T-cell (primary cell): ENCODE measurements at regions not wholly inside any gene's neighbourhood (a gene's known extent, or its start where the extent isn't known, plus 50 kb on each side); places are given as distances from the start of the nearest gene placed in this dataset.

Experiments used
- ATAC-seq, 4 experiments: fragments of 200-7000 bp in 3 of 4; fragments of 150-1000 bp in 1 of 4; cut with Tn5 transposase; replicated peaks in 1 of 4; 1 replicate in 3 of 4; 2 replicates in 1 of 4; pipeline ENCODE4 v1.10.0; 2021; ENCODE audit warnings: moderate library complexity in 3 of 4, mild to moderate bottlenecking in 2 of 4, moderate number of reproducible peaks in 1 of 4
- CTCF ChIA-PET, 2 donors: fragments of 300-600 bp; sonication (Branson Sonifier 250); formaldehyde crosslinking; loops; one replicate each; lab custom pipeline; 2022; ENCODE audit warnings: antibody characterized with exemption in 2 of 2; lab: Charles Lee
- POLR2A ChIA-PET, 2 donors: fragments of 300-600 bp; sonication (Branson Sonifier 250); formaldehyde crosslinking; loops; one replicate each; lab custom pipeline; 2022; ENCODE audit warnings: antibody characterized with exemption in 2 of 2; lab: Charles Lee
- DNase-seq, 35 experiments: peaks; one replicate each; pipeline versions ENCODE4 v3.0.0 to v3.0.0-alpha.2; 2013 to 2023
- H3K27ac ChIP-seq: one replicate; pipeline ENCODE4 v1.5.1; 2013; ENCODE audit warnings: low read length
- H3K27me3 ChIP-seq, 2 experiments: replicated peaks in 1 of 2; 1 replicate in 1 of 2; 2 replicates in 1 of 2; pipeline versions ENCODE4 v1.6.1 to v1.7.0; 2013; ENCODE audit warnings: low read length in 1 of 2, mixed read lengths in 1 of 2; ENCODE audit not compliant: control insufficient read depth in 2 of 2, insufficient read depth in 2 of 2; ENCODE audit errors: extremely low read depth in 1 of 2
- H3K36me3 ChIP-seq, 2 donors: 1 replicate in 1 of 2; 2 replicates in 1 of 2; pipeline versions ENCODE4 v1.6.1 to v1.7.0; 2013; ENCODE audit warnings: low read length in 1 of 2; ENCODE audit not compliant: control insufficient read depth in 2 of 2, insufficient read depth in 1 of 2; ENCODE audit errors: extremely low read depth in 1 of 2
- H3K4me1 ChIP-seq, 2 experiments: 1 replicate in 1 of 2; 2 replicates in 1 of 2; pipeline versions ENCODE4 v1.6.1 to v1.7.0; 2013; ENCODE audit warnings: low read length in 2 of 2, mixed read lengths in 1 of 2; ENCODE audit not compliant: insufficient read depth in 2 of 2, control insufficient read depth in 1 of 2; ENCODE audit errors: extremely low read depth in 1 of 2
- H3K4me3 ChIP-seq, 2 donors: 1 replicate in 1 of 2; 2 replicates in 1 of 2; pipeline versions ENCODE4 v1.5.1 to v1.7.0; 2013; ENCODE audit warnings: mild to moderate bottlenecking in 2 of 2, low read length in 1 of 2, moderate library complexity in 1 of 2; ENCODE audit not compliant: control insufficient read depth in 1 of 2; ENCODE audit errors: extremely low read depth in 1 of 2
- H3K9me3 ChIP-seq: 2 replicates; pipeline ENCODE4 v1.7.0; 2013
- H3K27ac Mint-ChIP-seq, 2 donors: one replicate each; pipeline ENCODE4 v1.8.0; 2020 to 2021; ENCODE audit warnings: mild to moderate bottlenecking in 2 of 2, mixed read lengths in 2 of 2
- H3K27me3 Mint-ChIP-seq, 2 donors: one replicate each; pipeline ENCODE4 v1.8.0; 2021 to 2022; ENCODE audit warnings: mixed read lengths in 2 of 2
- H3K36me3 Mint-ChIP-seq: one replicate; pipeline ENCODE4 v1.8.0; 2021; ENCODE audit warnings: mixed read lengths
- H3K4me1 Mint-ChIP-seq, 3 donors: one replicate each; pipeline ENCODE4 v1.8.0; 2020 to 2022; ENCODE audit warnings: mixed read lengths in 3 of 3, mild to moderate bottlenecking in 1 of 3
- H3K4me3 Mint-ChIP-seq, 3 donors: one replicate each; pipeline ENCODE4 v1.8.0; 2020 to 2022; ENCODE audit warnings: mild to moderate bottlenecking in 3 of 3, mixed read lengths in 3 of 3, moderate library complexity in 3 of 3
- H3K9me3 Mint-ChIP-seq, 3 donors: one replicate each; pipeline ENCODE4 v1.8.0; 2020 to 2022; ENCODE audit warnings: mixed read lengths in 3 of 3
- WGBS: methylation state at CpG from one replicate; pipeline ENCODE4 v1.1.5; 2013; ENCODE audit warnings: missing lambda C conversion rate; ENCODE audit not compliant: insufficient coverage; 5-methylcytosine and 5-hydroxymethylcytosine counted together

DNA sequence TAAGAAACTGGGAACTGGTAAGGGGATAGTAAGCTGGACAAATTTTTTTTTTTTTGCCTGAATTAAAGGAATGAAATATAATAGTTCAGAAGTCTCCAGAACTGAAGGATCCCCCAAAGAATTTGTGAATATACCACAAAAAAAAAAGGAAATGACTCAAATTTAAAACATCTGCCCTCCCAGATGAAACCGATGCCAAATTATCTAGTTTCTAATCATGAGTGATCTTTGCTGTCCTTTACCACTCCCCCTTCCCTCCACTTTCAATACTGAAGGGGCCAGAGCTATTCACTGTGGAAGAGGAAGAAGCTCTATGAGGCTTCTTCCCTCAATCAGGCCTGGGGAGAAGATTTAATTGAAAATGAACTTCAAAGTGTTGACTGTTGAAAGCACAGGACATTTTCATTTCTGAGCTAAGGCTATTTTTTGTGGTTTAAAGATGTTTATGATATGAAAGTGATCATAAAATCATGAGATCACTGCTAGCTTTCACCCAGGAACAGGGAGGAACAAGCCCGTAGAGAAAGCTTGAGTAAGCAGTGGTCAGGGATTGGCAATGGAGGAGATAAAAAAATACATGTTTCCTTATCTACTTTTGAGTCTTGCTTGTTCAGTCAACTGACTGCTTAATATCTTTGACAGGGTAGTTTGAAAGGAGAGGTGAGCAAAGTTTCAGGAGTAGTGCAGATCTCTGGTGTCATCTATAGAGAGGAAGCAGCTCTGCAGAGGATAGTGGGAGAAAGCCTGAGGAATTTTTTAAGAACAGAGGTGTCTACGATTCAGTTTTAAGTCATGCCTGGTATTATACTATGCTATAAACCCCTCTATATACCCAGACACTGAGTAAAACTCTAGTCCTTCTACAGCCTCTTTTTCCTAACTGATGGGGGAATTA lies 409.5 kb upstream of the FIGN start:
- DNase-seq, result no peak
- no peaks in the 10 kb centered on the region for H3K27me3 Mint-ChIP-seq
- Histone ChIP-seq H3K9me3 (no peaks in the 10 kb centered on the region), H3K27ac (no peak overlapping the region), H3K36me3 (no peaks in the 10 kb centered on the region), H3K27me3 (no peaks in the 10 kb centered on the region), H3K4me1 (no peaks in the 10 kb centered on the region), H3K4me3 (no peak overlapping the region)
- H3K9me3 Mint-ChIP-seq, result peaks cover 6 to 16% (median 6%) of the 10 kb centered on the region in 3 donors
- ChIA-PET POLR2A (no interaction called here), CTCF (no interaction called here)
- no peaks in the 10 kb centered on the region for H3K36me3 Mint-ChIP-seq
- no CpG with 5 or more reads among the region's 3 CpGs for WGBS
- no peaks in the 10 kb centered on the region for H3K4me1 Mint-ChIP-seq
- no peak for ATAC-seq
- H3K4me3 Mint-ChIP-seq, result no peak overlapping the region
- H3K27ac Mint-ChIP-seq, result no peak overlapping the region

DNA sequence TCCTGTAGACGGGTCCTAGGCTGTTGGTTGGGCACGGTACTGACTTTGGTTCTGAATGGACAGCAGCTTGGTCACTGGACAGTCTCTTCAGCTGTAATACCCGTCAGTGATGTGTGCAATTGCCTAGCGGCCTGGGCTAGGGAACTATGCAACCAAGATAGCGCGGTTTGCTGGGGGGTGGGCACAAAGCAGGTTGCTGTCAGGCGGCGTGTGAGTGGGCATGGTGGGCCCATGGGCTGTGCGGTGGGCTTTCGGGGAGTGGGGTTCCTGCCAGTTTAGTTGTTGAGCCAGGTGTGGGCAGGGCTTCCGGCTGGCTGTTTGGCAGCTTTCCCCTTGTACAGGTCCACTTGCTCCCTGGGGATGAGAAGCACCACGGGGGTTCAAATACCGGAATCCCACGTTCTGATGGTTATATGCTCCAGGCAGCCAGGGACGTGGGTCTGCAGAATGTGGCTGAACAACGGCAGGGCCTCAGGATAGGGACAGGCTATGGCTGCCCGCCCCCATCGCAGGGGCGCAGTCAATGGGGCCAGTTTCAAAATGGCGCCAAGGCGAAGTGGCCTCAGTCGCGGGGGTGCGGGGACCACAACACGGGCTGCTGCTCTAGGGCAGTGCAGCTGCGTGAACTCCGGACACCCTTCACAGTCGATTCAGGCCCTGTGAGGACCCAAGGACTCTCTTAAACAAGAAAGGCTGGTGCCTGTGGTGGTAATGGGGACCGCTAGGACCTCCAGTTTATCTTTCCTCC lies 407.5 kb upstream of the FIGN start:
- 87% methylated on average over 20 of the region's 29 CpGs for WGBS
- Mint-ChIP-seq H3K36me3 (no peaks in the 10 kb centered on the region), H3K27ac (no peak overlapping the region), H3K27me3 (no peaks in the 10 kb centered on the region), H3K9me3 (peaks cover 2 to 11% (median 6%) of the 10 kb centered on the region in 3 donors), H3K4me3 (no peak overlapping the region), H3K4me1 (no peaks in the 10 kb centered on the region)
- ChIA-PET POLR2A (interaction anchor here in 1 of 2 donors (0.7 kb wide), 1 partner anchor 36 kb away, joined by 3 read pairs; no protein-coding TSS in a partner anchor), CTCF (interaction anchor here in 1 of 2 donors (0.7 kb wide), 1 partner anchor 24 kb away, joined by 3 read pairs; no protein-coding TSS in a partner anchor)
- no peaks in the 10 kb centered on the region for H3K4me1 ChIP-seq
- no peaks in the 10 kb centered on the region for H3K36me3 ChIP-seq
- no peak for ATAC-seq
- H3K27me3 ChIP-seq, result no peaks in the 10 kb centered on the region
- no peak overlapping the region for H3K4me3 ChIP-seq
- H3K27ac ChIP-seq, result no peak overlapping the region
- H3K9me3 ChIP-seq, result no peaks in the 10 kb centered on the region
- no peak for DNase-seq

DNA sequence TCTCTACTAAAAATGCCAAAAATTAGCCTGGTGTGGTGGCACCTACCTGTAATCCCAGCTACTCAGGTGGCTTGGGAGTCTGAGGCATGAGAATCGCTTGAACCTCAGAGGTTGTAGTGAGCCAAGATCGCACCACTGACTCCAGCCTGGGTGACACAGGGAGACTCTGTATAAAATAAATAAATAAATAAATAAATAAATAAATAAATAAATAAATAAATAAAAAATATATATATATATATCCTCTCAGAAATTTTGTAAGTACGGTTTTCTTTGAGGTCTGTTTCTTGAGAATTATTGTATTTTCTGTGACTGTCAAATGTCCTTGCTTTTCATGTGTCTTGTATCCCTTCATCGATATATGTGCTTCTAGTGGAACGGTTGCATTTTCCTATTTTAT lies 406.9 kb upstream of the FIGN start:
- Histone ChIP-seq H3K27ac (no peak overlapping the region), H3K4me1 (no peaks in the 10 kb centered on the region), H3K27me3 (no peaks in the 10 kb centered on the region), H3K4me3 (no peak overlapping the region), H3K36me3 (no peaks in the 10 kb centered on the region), H3K9me3 (no peaks in the 10 kb centered on the region)
- Mint-ChIP-seq H3K4me3 (no peak overlapping the region), H3K36me3 (no peaks in the 10 kb centered on the region), H3K27ac (no peak overlapping the region), H3K9me3 (peaks cover 2 to 11% (median 6%) of the 10 kb centered on the region in 3 donors), H3K4me1 (no peaks in the 10 kb centered on the region), H3K27me3 (no peaks in the 10 kb centered on the region)
- ChIA-PET POLR2A (interaction anchor here in 1 of 2 donors (0.7 kb wide), 1 partner anchor 35 kb away, joined by 3 read pairs; no protein-coding TSS in a partner anchor), CTCF (interaction anchor here in 1 of 2 donors (0.7 kb wide), 1 partner anchor 24 kb away, joined by 3 read pairs; no protein-coding TSS in a partner anchor)
- DNase-seq, result no peak
- 96% methylated on average over 2 of the region's 5 CpGs for WGBS
- no peak for ATAC-seq

DNA sequence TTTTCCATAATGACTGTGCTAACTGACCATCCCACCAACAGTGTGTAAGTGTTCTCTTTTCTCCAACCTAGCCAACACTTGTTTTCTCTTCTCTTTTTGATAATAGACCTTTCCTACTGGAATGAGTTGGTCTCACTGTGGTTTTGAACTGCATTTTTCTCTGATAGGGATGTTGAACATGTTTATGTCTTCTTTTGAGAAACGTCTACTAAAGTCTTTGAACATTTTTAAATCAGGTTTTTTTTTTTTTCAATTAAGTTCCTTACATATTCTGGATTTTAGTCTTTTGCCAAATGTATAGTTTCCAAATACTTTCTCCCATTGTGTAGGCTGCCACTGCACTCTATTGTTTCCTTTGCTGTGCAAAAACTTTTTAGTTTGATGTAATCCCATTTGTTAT lies 405.5 kb upstream of the FIGN start:
- ChIA-PET POLR2A (no interaction called here), CTCF (no interaction called here)
- no peak overlapping the region for H3K4me3 ChIP-seq
- no peaks in the 10 kb centered on the region for H3K36me3 ChIP-seq
- H3K9me3 ChIP-seq, result no peaks in the 10 kb centered on the region
- H3K4me3 Mint-ChIP-seq, result no peak overlapping the region
- ATAC-seq, result no peak
- WGBS, result no CpG with 5 or more reads among the region's 1 CpG
- H3K27ac ChIP-seq, result no peak overlapping the region
- H3K4me1 ChIP-seq, result no peaks in the 10 kb centered on the region
- H3K27me3 ChIP-seq, result no peaks in the 10 kb centered on the region
- H3K36me3 Mint-ChIP-seq, result no peaks in the 10 kb centered on the region
- H3K27me3 Mint-ChIP-seq, result no peaks in the 10 kb centered on the region
- no peak overlapping the region for H3K27ac Mint-ChIP-seq
- H3K4me1 Mint-ChIP-seq, result no peaks in the 10 kb centered on the region
- DNase-seq, result no peak
- H3K9me3 Mint-ChIP-seq, result peaks cover 6 to 11% (median 10%) of the 10 kb centered on the region in 3 donors

DNA sequence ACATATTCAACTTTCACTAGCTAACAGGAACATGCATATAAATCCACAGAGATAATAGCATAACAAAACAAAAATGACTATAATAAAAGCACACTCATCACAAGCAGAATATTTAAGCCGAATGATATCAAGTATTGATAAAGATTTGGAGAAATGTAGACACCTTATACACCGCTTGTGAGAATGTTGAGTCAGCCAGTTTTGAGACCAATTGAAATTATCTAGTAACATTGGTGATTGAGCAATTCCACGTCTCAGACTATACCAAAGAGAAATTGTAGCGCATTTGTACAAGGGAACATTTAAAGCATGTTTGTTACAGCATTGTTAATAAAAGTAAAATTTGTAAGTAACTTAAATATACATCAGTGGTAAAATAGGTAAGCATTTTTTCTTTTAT lies 402.9 kb upstream of the FIGN start:
- Mint-ChIP-seq H3K27ac (no peak overlapping the region), H3K27me3 (no peaks in the 10 kb centered on the region), H3K9me3 (peaks cover 0 to 12% (median 3%) of the 10 kb centered on the region in 3 donors), H3K36me3 (no peaks in the 10 kb centered on the region), H3K4me3 (no peak overlapping the region), H3K4me1 (no peaks in the 10 kb centered on the region)
- Histone ChIP-seq H3K27me3 (no peaks in the 10 kb centered on the region), H3K9me3 (no peaks in the 10 kb centered on the region), H3K27ac (no peak overlapping the region), H3K4me3 (no peak overlapping the region), H3K36me3 (no peaks in the 10 kb centered on the region), H3K4me1 (no peaks in the 10 kb centered on the region)
- CTCF ChIA-PET, result no interaction called here
- POLR2A ChIA-PET, result interaction anchor here in 1 of 2 donors (0.5 kb wide), 1 partner anchor 15 kb away, joined by 3 read pairs; no protein-coding TSS in a partner anchor
- ATAC-seq, result no peak
- whole genome bisulfite sequencing, result no CpG with 5 or more reads among the region's 4 CpGs
- DNase-seq, result no peak

DNA sequence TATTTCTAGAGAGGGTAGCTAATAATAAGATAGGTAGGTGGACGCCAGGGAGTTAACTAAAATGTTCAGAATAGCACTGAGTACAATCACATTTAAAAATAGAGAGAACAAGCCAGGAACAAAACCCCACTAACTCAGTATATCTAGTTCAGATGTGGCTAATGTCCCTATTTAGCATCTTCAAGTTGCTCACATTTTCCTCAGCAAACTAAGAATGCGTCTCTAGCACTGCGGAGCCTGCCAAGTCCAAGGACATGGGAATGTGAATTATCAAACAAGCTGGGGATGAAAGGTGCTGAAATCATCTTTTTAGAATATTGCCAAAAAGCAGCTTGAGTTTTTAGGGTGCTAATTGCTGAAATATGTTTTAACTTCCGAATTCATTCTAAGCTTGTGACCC lies 398.5 kb upstream of the FIGN start:
- CTCF ChIA-PET, result no interaction called here
- no peak for DNase-seq

More for the DNA sequence above, 398.5 kb upstream of the FIGN start:
- Histone ChIP-seq H3K27me3 (no peaks in the 10 kb centered on the region), H3K4me1 (no peaks in the 10 kb centered on the region), H3K9me3 (no peaks in the 10 kb centered on the region), H3K36me3 (no peaks in the 10 kb centered on the region), H3K27ac (no peak overlapping the region), H3K4me3 (no peak overlapping the region)
- Mint-ChIP-seq H3K4me3 (no peak overlapping the region), H3K27me3 (no peaks in the 10 kb centered on the region), H3K27ac (no peak overlapping the region), H3K9me3 (peaks cover 0 to 9% (median 5%) of the 10 kb centered on the region in 3 donors), H3K4me1 (no peaks in the 10 kb centered on the region), H3K36me3 (no peaks in the 10 kb centered on the region)
- no peak for ATAC-seq
- 86% methylated on average over 2 of the region's 4 CpGs for WGBS
- POLR2A ChIA-PET, result no interaction called here
